GDM1 (cell line): ENCODE measurements at regions not wholly inside any gene's neighbourhood (a gene's known extent, or its start where the extent isn't known, plus 50 kb on each side); places are given as distances from the start of the nearest gene placed in this dataset.
"Not testable (repeated sequence)": the region's sequence is repeated elsewhere in the genome, so short reads cannot be mapped to it uniquely, and the experiment has no call there.

Experiments used
- DNase-seq: peaks from one replicate; lab custom pipeline; 2025; lab: John Stamatoyannopoulos, UW

- no peak for DNase-seq
These were observed 107.4 kb upstream of the KLF13 start for GRCh38 chr15:31219221-31219620.

GRCh38 chr15:31221936-31222515 lies 104.6 kb upstream of the KLF13 start:
- DNase-seq, result no peak

- DNase-seq, result peak; percentile 15
These were observed 103.8 kb upstream of the KLF13 start for GRCh38 chr15:31222773-31223341.

- DNase-seq, result no peak
These were observed 102.9 kb upstream of the KLF13 start for GRCh38 chr15:31223478-31224350.

GRCh38 chr15:31224661-31225060 lies 102.0 kb upstream of the KLF13 start:
- DNase-seq, result not testable (repeated sequence)

- no peak for DNase-seq
These were observed 101.2 kb upstream of the KLF13 start for GRCh38 chr15:31225356-31225955.

GRCh38 chr15:31226021-31226420 lies 100.6 kb upstream of the KLF13 start:
- no peak for DNase-seq

- DNase-seq, result no peak
These were observed 99.4 kb upstream of the KLF13 start for GRCh38 chr15:31227235-31227634.

- no peak for DNase-seq
These were observed 98.6 kb upstream of the KLF13 start for GRCh38 chr15:31228011-31228484.

- no peak for DNase-seq
These were observed 97.4 kb upstream of the KLF13 start for GRCh38 chr15:31228980-31229826.

GRCh38 chr15:31230630-31231485 lies 95.8 kb upstream of the KLF13 start:
- no peak for DNase-seq

- no peak for DNase-seq
These were observed 91.8 kb upstream of the KLF13 start for GRCh38 chr15:31234815-31235214.

GRCh38 chr15:31235311-31236183 lies 91.1 kb upstream of the KLF13 start:
- DNase-seq, result no peak

GRCh38 chr15:31236184-31237042 lies 90.2 kb upstream of the KLF13 start:
- no peak for DNase-seq

GRCh38 chr15:31237043-31237324 lies 89.7 kb upstream of the KLF13 start:
- DNase-seq, result no peak

GRCh38 chr15:31238906-31239305 lies 87.7 kb upstream of the KLF13 start:
- no peak for DNase-seq

- no peak for DNase-seq
These were observed 87.2 kb upstream of the KLF13 start for GRCh38 chr15:31239409-31239808.

- no peak for DNase-seq
These were observed 84.6 kb upstream of the KLF13 start for GRCh38 chr15:31241888-31242522.

- DNase-seq, result no peak
These were observed 82.7 kb upstream of the KLF13 start for GRCh38 chr15:31243895-31244294.
